ENCODE measurements at regions not wholly inside any gene's neighbourhood (a gene's known extent, or its start where the extent isn't known, plus 50 kb on each side); places are given as distances from the start of the nearest gene placed in this dataset.

DNA sequence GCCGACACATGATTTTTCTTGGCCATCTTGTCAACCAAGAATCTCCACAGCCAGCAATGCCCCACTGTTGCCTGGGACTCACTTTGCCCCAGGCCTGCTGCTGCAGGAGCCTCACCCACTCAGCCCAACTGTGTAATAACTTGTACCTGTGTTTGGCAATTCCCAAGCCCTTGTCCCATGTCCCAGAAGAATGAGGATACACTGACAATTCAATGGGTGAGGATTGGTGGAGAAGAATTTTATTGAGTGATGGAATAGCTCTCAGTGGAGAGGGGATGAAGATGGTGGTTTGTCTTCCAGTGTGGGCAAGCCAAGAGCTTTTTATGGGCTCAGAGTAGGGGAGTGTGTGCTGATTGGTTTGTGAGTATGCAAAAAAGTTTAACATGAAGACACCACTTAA, 861.9 kb downstream of the TFAP2A start:
- H3K56ac ChIP-seq (ENCODE audit: extremely low read depth, insufficient read depth, low read length) = no peak overlapping the region
- ATAC-seq (ENCODE audit: low read depth) (no peak), DNase-seq (no peak)
- no peak overlapping the region for H3K14ac ChIP-seq (replicated peaks; ENCODE audit: low read depth, low read length)
- peaks cover 4% of the 10 kb centered on the region for H3K9me3 ChIP-seq (ENCODE audit: control insufficient read depth, insufficient read depth, low read length)
- H2BK20ac ChIP-seq (ENCODE audit: low read depth, low read length) = no peak overlapping the region
- no peaks in the 10 kb centered on the region for H3K4me1 ChIP-seq (ENCODE audit: control insufficient read depth, insufficient read depth, low read length)
- H3K9me1 ChIP-seq (ENCODE audit: insufficient read depth, low read length) = no peaks in the 10 kb centered on the region
- POLR2A ChIA-PET (ENCODE audit: unreplicated experiment) = no interaction called here
- H3K9ac ChIP-seq (ENCODE audit: low read depth, low read length) = no peak overlapping the region
- no peak overlapping the region for H4K5ac ChIP-seq (ENCODE audit: low read depth, low read length)
- dilution Hi-C loops (cut with HindIII; ENCODE audit: low sequenced_read_pairs, unreplicated experiment) (no loop called here), in situ Hi-C loops (cut with MboI; ENCODE audit: low sequenced_read_pairs) (no loop called here), intact Hi-C loops (cut with micrococcal nuclease) (no loop called here)
- H3K18ac ChIP-seq (ENCODE audit: low read depth, low read length) = no peak overlapping the region
- H4K91ac ChIP-seq (ENCODE audit: insufficient read depth, low read depth, low read length) = no peak overlapping the region
- no peak overlapping the region for H2BK5ac ChIP-seq (ENCODE audit: low read depth, low read length, poor library complexity, severe bottlenecking)
- H3K27me3 ChIP-seq (ENCODE audit: control insufficient read depth, insufficient read depth, low read length) = no peaks in the 10 kb centered on the region
- H3K79me1 ChIP-seq (ENCODE audit: low read depth in 1 of 2, low read length in 2 of 2) = no peaks in the 10 kb centered on the region
- WGBS, 2 experiments (ENCODE audit: extremely low coverage in 2 of 2, insufficient read length in 1 of 2) = no CpG with 5 or more reads among the region's 1 CpG
- no peak overlapping the region for H2AK9ac ChIP-seq (replicated peaks; ENCODE audit: low read depth, low read length, poor library complexity)
- H3K27ac ChIP-seq (ENCODE audit: insufficient read depth, low read length) = no peak overlapping the region
- no peaks in the 10 kb centered on the region for H4K20me1 ChIP-seq (ENCODE audit: insufficient read depth, low read length)
- H3K4ac ChIP-seq (ENCODE audit: low read depth, low read length) = no peak overlapping the region
- H4K8ac ChIP-seq (ENCODE audit: low read depth in 2 of 2, low read length in 2 of 2) = no peak overlapping the region
- H2BK15ac ChIP-seq (ENCODE audit: low read depth, low read length) = no peak overlapping the region
- H3K23ac ChIP-seq (ENCODE audit: low read depth, low read length) = no peak overlapping the region
- no peak overlapping the region for H2AFZ ChIP-seq (replicated peaks; ENCODE audit: low read length, poor library complexity)
- CTCF ChIA-PET = no interaction called here
- BruUV-seq (replicated peaks) = no TSS peak
- H3K4me3 ChIP-seq (ENCODE audit: insufficient read depth, low read depth, low read length) = no peak overlapping the region
- H2AK5ac ChIP-seq (ENCODE audit: low read depth, low read length) = no peak overlapping the region
- H3K36me3 ChIP-seq (ENCODE audit: control insufficient read depth, insufficient read depth, low read length) = no peaks in the 10 kb centered on the region
- no peak overlapping the region for H3K4me2 ChIP-seq (ENCODE audit: low read depth, low read length)
- no peak for TF ChIP-seq USF2 (IDR thresholded peaks at IDR 0.05; ENCODE audit: low read depth, low read length)
- TF ChIP-seq RCOR1 (IDR thresholded peaks at IDR 0.05; ENCODE audit: insufficient replicate concordance, low read length) = no peak
- TF ChIP-seq POLR2A (IDR thresholded peaks at IDR 0.05; ENCODE audit: low read depth, low read length) = no peak
- TF ChIP-seq ELK1 (IDR thresholded peaks at IDR 0.05; ENCODE audit: borderline replicate concordance, low read depth, low read length) = no peak
- TF ChIP-seq CTCF (conservative IDR thresholded peaks at IDR 0.05; ENCODE audit: low read depth, low read length) = no peak
- TF ChIP-seq SMC3 (IDR thresholded peaks at IDR 0.05; ENCODE audit: low read depth, low read length) = no peak
- TF ChIP-seq BHLHE40 (IDR thresholded peaks at IDR 0.05; ENCODE audit: low read depth, low read length) = no peak
- no peak for TF ChIP-seq CHD1 (IDR thresholded peaks at IDR 0.05; ENCODE audit: low read depth, low read length)
- no peak overlapping the region for H2BK120ac ChIP-seq (ENCODE audit: low read depth, low read length)
